ENCODE measurements at regions not wholly inside any gene's neighbourhood (a gene's known extent, or its start where the extent isn't known, plus 50 kb on each side); places are given as distances from the start of the nearest gene placed in this dataset.

DNA sequence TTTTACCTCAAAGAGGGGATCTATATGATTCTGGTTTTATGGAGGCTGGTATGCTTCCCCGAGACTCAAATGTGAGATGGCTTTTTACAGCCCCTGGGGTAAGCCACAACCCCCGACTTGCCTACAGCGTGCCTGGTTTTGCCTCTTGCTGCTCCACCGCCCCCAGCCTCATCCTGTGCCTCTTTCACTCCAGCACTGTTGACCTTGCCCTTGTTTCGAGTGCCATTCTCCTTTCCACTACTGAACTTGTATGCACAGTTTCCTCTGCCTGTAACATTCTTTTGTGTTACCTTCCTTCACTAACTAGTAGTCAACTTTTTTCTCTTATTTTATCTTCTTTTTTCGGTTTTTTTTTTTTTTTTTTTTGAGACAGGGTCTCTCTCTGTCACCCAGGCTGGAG lies 219.0 kb upstream of the ZBED5 start:
- DNase-seq, result no peak

DNA sequence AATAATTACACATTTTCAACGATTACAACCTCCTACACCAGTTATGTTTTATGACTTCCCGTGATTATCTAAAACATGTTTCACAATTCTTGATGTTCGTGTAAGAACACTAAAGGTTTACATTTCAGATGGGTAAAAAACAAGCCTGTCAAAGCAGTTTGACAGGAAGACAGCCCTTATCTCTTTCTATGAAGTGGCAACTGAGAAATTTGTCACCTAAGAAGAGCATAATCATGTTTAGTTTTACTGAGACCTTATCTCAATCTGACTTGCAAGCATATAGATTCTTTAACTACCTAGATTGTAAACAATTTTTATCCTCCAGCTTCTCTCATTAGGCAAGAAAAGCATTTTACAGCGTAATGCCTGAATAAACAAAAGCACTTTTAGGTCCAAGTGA lies 218.4 kb upstream of the ZBED5 start:
- DNase-seq, result no peak

DNA sequence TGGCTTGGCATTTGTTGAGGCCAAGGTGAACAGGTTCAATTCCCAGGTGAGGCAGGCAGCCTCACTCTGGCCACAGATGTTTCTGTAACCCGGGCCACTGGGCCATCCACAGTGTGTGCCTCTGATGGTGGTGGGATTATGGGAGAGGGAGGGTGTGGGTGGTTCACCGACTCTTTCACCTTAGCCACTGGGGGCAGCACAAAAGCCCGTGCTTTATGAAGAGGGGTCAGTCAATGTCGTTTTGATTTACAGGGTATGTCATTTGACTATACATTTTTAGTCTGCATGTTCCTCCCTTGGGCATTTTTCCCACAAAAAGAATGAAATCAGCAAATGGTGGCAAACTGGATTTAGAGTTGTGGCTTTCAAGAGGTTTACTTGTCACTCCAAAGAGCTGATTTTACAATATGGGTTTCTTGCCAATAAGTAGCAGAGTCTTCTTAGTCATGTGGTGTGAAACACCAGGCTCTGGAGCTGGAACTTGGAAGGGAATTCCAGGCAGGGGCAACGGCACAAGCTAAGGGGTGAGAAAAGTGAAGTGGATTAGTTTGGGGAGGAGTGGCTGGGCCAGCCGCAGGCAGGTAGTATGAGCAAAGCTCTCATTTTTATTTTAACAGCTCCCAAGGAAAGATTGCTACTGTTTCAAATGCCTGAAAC lies 217.8 kb upstream of the ZBED5 start:
- no peak for DNase-seq

DNA sequence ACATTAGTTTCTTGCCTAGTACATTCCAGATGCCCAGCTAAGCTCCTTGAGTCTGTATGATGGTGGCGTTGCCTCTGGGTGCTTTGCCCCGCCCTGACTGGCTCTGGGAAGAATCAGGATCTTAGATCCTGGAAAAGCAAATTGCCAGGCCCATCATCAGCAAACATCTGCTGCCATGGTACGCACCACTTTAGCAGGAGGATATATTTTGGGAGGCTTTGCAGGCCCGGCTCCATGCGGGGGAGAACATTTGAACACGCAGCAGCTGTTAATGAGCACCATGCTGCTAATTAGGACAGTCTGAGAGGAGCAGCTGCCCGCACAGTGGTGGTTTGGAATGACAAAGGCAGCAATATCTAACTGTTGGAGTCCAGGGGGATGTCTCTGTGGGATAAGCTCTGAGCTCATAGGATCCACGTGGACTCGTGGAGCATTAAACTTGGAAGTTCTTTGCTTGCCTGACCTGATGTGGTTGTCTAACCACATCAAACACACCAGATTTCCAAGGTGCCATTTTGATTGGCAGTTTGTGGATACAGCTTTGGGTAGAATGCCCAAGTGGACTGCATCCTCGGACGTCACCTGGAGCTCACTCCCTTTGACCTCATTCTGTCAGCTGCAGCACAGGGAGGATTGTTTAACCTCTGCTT lies 217.0 kb upstream of the ZBED5 start:
- DNase-seq, result no peak

DNA sequence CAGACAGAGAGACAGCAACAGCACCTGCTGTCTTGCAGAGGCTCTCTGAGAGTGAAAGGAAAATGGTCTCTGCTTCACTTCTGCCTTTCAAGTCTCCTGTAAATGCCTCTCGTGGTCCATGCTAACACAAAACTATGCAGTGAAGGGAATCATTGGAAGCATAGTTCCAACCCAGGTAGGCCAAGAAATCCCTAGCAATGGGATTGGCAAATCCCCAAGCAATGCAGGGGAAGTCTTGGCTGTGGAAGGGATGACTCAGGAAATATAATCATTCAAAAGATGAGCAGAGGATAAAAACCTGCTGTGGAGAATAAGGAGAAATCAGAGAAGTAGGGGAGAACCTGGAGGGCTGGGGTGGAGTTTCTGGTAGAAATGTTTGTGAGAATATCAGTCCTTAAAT lies 216.1 kb upstream of the ZBED5 start:
- no peak for DNase-seq

DNA sequence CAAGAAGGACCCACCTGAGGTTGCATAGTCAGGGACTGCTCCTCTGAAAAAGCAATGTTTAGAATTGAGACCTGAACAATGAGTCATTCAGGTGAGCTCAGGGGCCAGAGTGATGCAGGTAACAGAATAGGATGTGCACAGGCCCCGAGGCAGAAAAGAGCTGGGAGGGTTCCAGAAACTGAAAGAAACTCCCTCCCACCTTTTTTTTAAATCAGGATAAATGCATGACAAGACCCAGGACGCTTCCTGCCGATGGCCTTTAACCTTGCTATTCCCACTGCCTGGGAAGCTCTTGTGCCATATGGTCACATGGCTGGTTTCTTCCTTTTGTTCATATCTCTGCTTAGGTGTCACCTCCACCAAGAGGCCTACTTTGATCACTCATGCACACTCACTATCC lies 214.2 kb upstream of the ZBED5 start:
- no peak for DNase-seq

DNA sequence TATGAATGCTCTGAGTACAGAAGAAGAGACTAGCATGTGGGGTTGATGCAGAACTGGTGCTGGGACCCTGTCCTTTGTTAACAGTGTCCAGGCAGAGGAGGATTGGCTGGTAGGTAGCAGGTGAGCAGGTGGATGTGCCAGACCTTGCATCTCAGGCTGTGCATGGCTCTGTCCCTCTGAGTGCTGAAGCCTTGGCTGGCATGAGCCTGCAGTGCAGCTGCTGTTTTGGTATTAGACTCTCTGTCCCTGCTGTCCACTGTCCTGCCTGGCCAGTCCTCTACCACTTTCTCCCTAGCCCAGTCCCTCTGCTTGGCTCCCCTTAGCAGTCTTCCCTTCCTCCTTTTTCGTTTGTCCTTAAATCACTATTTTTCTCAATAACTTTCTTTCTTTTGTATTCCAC lies 213.6 kb upstream of the ZBED5 start:
- DNase-seq, result no peak

DNA sequence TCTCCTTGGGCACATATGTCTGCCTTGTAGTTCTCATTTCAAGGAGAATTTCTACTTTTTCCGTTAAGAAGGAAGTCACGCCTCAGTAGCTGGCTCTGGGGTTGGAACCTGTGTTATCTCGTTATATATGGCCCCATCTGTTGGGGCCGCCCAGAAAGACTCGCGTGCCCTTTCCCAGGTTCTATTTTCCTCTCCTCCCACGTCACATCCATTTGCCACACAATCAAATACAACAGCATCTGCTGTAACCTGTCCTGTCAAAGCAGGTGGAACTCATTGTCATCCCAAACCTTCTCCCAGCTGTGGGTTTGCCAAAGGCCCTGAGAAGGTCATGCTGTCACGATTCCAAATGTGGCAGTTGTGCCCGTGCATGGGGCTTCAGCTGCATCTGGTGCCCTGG lies 213.1 kb upstream of the ZBED5 start:
- no peak for DNase-seq

DNA sequence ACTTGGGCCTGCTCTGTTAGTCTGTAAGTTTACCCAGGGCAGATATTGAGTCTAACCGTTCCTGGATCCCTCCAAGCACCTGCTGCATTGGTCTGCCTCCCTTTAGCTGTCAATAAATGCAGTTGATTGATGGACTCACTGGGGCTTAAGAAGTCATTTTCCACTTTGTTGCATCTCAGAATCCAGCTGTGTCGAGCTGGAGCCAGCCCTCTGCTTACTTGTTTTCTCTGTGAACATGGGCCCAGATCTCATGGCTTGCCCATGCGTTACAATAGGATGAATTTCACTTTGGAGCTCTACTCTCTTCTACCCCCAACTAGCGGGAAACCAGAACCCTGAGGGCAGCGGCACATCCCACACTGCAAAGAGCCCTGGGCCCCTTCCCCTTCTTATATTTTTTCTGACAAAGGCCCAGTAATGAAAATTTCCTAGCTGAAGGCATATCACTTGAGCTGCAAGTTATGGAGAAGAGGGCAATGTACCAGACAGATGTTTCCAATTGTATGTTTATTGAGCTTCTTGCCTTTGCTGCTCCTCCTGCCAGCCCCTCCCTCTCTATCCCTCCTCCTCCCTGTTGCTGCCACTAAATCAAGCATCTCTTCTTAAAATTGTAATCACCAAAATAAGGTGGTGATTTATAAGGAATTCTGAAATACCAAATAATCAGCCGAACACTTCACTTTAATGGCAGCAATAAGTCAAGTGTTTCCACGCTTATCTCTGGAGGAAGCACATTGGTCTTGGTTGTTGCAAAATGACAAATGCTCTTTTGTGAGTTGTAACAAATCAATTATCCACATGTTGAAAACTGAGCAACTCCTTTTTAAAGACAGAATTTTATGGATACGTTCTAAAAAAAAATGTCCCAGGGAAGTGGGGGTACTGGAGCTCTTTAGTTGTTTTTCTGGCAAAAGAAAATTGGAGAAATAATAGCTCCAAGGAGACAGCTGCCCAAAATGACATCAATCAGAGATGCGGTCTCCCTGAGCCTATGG lies 212.3 kb upstream of the ZBED5 start:
- DNase-seq, result no peak

DNA sequence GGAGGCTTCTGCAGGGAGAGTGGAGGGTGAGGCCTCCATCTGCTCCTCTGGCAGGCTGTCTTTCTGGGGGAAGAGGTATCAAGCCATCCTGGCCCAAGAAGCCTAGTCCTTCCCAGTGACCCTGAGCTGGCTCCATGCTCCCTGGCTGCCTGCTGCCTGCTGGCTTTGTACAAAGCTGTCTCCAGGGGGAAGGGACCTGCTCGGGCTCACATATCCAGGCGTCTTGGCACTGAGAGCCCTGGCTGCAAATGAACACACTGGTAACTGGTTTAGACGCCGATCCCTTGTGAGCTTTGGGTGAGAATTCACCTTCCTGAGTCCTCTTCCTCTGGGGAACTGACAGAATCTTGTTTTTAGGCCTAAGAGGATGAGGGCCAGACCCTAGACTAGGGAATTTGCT lies 210.3 kb upstream of the ZBED5 start:
- no peak for DNase-seq

DNA sequence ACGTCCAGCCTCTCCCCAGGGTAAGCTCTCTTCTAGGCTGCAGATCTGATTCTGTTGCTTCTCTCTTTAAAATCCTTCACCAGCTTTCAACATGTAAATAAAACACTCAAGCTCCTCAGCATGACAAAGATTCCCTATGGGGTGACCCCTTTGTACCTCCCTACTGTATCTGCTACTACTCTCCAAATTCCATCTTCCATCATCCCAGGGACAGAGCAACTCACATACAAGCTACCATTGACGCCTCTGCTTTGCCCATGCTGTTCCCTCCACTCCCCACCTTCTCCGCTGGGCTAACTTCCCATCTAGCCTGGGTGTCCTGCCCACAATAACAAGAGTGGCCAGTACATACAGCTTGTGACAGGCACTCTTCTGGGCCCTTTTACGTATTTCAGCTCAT lies 207.5 kb upstream of the ZBED5 start:
- DNase-seq, result no peak

DNA sequence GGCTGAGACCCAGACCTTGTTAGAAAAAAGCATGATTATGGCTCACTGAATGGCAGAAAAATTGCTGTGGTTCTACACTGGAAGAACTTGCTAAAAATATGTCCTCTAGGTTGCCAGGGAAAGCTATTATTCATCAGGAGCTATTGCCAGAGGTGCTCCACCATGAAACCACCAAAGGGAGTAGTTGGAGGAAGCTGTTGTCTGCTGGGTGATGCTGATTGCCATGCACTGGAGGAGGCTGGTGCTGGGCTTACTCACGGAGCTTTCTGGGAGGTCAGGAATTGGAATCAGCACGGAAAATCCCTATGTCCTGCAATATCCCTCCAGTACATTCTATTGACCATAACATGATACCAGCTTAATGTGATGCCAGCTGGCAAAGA lies 199.6 kb upstream of the ZBED5 start:
- DNase-seq, result no peak

DNA sequence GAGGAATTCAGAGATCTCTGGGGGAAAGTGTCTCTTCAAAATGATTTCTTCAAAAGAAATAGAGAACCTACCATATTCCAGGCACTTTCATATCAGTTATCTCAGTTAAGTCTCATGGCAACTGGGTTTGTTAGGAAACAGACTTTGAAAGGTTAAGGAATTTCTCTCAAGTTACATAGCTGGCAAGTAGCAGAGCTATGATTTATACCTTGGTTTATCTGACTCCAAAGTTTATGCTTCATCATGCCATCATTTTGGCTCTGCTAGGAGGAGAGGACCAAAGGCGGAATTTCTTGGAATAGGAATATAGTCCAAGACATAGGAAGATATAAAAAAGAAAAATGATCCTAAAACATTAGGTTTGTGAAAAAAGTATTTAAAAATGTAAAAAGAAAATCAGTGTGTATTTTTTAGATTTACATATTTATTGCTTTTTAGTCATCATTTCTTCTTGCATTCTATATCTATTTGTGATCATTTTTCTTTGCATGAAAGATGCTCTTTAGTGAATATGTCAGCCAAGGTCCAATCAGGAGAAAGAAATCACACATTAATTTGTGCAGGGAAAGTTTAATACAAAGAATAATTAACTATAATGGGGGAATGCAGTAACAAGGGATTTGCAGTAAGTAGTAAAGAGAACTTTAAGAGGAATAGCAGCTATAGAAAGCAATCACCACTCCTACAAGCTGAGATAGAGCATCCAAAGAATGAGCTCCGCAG lies 199.1 kb upstream of the ZBED5 start:
- no peak for DNase-seq

DNA sequence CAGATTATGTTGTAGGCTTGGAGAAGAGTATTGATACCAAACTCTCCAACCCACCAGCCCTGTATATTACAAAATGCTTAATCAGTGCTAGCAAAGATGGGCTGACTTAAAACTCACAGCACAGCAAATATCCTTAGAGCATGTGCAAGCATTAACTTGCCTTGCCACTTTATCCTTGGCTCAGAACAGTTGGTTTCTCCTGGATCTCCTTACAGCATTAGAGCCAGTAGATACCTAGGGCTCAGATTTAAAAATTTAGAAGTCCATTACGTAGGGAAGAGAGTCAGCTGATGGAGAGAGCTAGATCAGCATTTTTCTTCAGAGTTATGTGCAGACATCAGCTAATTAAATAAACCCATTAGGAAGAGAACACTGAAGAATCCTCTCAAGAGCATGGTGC lies 198.5 kb upstream of the ZBED5 start:
- DNase-seq, result no peak

DNA sequence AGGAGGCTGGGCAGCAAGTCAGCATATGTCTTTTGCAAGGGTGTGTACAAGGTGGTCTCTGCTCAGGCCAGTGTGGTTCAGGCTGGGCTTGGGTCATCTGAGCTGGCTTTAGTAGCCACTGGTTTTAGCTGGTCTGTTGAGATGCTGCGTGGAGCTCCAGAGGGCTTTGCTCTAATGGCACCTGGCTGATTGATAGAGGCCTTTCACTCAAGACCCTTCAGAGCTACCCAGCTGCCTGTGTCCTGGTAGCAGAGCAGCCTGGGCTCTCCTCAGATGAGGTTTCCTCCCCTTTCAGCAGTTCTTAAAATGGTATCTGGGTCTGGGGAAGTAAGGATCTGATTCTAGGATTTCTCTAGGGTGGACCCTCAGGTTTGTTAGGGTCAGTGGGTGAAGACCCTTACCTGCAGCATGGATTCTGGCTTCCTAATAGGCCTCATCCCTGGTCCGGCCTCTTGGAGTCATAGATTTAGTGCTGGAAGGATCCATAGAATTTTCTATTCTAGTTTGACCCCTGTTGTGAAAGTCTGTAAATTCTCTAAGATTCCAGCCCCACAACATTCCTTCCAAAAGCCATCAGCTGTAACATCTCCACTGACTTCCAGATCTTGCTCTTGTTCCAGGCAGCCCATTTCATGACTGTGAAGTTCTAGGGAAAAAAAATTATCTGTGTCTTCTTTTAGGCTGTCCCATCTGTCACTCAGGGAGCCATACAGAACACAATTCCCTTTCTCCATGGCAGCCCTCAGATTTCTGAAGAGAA lies 190.2 kb upstream of the ZBED5 start:
- no peak for DNase-seq

DNA sequence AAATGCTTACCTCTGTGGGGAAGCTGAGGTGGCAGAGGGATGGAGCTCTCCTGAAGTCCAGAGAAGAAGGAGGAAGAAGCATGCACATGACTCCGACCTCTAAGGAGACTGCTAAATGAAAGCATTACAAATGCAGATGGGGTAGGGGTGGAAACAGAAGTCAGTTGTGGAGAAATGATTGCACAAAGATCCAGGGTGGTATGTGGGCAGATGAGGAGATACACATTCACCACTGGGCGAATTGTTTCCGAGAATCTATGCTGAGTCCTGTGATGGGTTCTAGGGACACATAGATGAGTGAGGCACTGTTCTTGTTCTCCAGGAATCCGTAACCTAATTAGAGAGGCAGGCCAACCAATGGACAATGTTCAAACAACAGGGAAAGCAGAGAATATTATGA lies 188.9 kb upstream of the ZBED5 start:
- DNase-seq, result no peak

DNA sequence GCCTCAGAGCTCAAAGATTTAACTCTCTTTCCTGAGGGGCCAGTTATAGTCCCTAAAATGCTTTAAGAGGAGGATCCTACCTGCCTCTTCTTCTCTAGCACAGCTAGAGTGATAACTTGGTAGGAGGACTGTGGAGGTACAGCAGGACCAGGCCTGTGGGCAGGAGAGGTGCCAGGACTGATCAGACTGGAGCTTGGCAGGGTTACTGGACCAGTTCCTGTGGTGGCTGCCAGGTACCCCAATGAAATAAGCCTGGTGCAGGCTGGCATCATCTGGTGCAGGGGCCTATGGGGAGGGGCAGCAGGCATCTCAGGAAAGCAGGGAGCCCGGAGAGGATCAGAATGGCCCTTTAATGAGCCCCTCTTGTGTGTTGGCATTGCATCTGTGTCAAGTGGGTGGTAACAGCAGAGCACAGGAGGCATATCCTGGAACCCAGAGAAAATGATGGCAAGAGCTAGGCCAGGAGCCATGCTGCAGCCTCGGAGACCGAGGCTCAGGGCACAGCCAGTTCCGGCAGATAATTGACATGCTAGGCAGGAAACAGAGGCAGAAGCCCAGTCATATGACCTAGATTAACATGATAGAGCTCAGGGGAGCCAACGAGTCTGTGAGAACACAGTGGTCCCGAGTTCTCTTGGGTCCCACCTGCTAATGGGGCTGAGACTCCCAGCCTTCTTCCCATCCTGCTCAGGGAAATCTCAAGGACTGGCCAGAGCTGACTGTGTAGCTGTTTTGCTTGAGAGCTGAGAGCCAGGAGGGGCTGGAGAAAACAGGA lies 187.5 kb upstream of the ZBED5 start:
- DNase-seq, result no peak

DNA sequence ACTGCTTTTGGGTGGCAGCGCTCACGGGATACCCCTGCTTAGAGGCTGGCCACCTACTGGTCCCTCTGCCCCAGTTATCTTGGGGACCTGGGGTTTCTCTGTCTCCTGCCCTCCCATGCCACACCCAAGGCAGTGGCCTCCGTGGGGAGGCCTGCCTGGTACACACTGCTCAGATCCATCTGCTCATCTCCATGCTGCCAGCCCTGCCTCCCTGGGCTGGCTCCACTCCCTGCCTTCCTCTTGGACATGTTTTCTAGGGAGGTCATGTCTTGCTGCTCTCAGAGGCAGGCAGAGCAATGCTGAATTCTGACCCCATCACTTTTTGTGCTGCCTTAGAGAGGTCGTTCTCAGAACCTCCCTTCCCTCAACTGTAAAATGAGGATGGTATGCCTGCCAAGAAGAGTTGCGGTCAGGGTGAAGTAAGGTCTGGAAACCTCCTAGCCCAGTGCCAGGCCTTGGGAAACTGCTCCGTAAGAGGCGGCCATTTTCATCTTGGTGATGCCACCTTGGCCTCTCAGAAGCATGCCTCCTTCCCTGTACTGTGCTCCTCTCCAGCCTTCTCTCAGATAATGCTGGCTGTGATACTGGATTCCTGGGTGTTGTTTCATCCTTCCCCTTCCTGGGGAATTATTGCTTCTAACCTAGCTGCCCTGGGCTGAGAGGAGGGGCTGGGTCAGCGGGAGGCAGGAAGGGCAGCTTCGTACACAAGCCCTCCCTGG lies 186.4 kb upstream of the ZBED5 start:
- no peak for DNase-seq

DNA sequence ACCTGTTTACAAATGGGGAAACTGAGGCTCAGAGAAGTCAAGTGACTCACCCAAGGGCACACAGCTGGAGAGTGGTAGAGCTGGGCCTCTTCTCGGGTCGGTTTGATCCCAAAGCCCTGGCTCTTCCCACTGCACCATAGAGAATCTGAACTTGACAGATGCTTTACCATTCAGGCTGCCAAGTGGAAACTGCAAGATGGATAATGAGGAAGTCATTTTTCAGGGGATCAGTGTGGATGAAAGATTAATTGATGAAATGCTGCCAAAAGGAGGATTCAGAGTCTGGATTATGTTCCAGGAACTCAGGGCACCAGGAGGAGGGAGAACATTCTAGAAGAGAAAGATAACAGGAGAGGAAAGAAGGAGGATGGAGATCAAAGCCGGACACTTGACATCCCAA lies 185.9 kb upstream of the ZBED5 start:
- no peak for DNase-seq

DNA sequence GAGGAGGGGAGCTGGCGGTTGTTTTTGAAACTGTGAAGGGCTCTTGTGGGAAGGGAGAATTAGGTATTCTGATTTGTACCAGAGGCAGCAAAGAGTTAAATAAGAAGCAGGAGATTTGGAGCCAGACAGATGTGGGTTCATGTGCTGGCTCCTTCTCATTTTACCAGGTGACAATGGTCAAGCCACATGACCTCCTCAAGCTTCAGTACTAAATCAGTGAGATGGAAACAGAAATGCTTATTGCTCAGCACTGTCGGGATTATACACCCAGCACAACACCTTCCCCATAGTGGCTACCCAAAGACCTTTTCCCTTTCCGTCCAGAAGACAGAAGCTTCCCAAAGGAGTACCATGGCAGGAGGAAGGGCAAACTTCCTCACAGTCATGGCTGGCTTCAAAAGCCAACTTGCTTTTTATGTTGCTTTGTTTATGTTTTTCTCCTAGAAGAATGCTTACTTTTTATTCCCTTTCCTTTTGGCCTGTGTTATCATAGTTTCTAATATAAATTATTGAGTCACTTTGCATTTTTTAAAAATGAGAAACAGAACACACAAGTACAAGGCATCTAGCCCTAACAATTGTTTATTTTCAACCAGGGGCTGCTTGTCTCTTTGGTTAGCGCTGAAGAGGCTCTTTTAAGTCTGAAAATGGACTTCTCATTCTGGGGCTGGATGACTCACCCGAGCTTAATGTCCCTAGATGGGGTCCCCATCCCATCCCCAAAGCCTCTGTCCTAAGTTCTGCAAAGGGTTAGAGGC lies 181.5 kb upstream of the ZBED5 start:
- DNase-seq, result no peak

Data from stimulated activated CD4-positive, alpha-beta T cell treated with anti-CD3 and anti-CD28 coated beads, Interleukin-2, amount 100 ng/mL, for 24 hours (primary cell).